Cardiac muscle cell (in vitro differentiated cells and primary cell): ENCODE measurements at regions not wholly inside any gene's neighbourhood (a gene's known extent, or its start where the extent isn't known, plus 50 kb on each side); places are given as distances from the start of the nearest gene placed in this dataset.

Source experiments
- DNase-seq, 2 donors: peaks; one replicate each; pipeline versions ENCODE4 v3.0.0 to v3.0.0-alpha.2; 2010 to 2017; ENCODE audit warnings: low read depth in 1 of 2, low spot score in 1 of 2
- H3K27ac ChIP-seq: fragments of 200-600 bp; sonication (generic); 2 replicates; pipeline ENCODE4 v1.5.1; 2016
- H3K27me3 ChIP-seq: fragments of 200-600 bp; sonication (generic); 2 replicates; pipeline ENCODE4 v1.6.0; 2016; ENCODE audit warnings: control low read depth
- H3K36me3 ChIP-seq: fragments of 200-600 bp; sonication (generic); 2 replicates; pipeline ENCODE4 v1.5.1; 2016; ENCODE audit warnings: control low read depth
- H3K4me1 ChIP-seq: fragments of 200-600 bp; sonication (generic); 2 replicates; pipeline ENCODE4 v1.8.1; 2017; ENCODE audit warnings: low read depth, mild to moderate bottlenecking, mixed run types
- H3K4me3 ChIP-seq: fragments of 200-600 bp; sonication (generic); 2 replicates; pipeline ENCODE4 v1.5.1; 2016; ENCODE audit warnings: mild to moderate bottlenecking
- H3K9me3 ChIP-seq: fragments of 200-600 bp; sonication (generic); 2 replicates; pipeline ENCODE4 v1.5.1; 2017; ENCODE audit warnings: low read depth, mild to moderate bottlenecking, control low read depth
- TF ChIP-seq, protein P1 (sequence below): IDR thresholded peaks from 2 replicates; pipeline ENCODE4 v1.5.1; 2012; ENCODE audit warnings: low read depth, mild to moderate bottlenecking, low read length

DNA sequence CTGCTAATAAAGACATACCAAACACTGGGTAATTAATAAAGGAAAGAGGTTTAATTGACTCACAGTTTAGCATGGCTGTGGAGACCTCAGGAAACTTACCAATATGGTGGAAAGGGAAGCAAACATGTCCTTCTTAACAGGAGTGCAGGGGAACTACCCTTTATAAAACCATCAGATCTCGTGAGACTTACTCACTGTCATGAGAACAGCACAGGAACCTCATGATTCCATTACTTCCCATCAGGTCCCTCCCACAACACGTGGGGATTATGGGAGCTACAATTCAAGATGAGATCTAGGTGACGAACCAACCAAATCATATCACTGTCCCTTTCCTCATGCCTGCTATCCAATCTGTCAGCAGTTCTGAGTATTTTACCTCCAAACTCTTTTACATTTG is 586.7 kb downstream of the TDRD15 start:
- Histone ChIP-seq H3K27me3 (no peaks in the 10 kb centered on the region), H3K4me3 (no peak overlapping the region), H3K9me3 (no peaks in the 10 kb centered on the region), H3K27ac (peak overlapping the region; percentile 63), H3K36me3 (no peaks in the 10 kb centered on the region), H3K4me1 (peaks cover 21% of the 10 kb centered on the region)
- no peak for DNase-seq
- TF ChIP-seq, protein P1, sequence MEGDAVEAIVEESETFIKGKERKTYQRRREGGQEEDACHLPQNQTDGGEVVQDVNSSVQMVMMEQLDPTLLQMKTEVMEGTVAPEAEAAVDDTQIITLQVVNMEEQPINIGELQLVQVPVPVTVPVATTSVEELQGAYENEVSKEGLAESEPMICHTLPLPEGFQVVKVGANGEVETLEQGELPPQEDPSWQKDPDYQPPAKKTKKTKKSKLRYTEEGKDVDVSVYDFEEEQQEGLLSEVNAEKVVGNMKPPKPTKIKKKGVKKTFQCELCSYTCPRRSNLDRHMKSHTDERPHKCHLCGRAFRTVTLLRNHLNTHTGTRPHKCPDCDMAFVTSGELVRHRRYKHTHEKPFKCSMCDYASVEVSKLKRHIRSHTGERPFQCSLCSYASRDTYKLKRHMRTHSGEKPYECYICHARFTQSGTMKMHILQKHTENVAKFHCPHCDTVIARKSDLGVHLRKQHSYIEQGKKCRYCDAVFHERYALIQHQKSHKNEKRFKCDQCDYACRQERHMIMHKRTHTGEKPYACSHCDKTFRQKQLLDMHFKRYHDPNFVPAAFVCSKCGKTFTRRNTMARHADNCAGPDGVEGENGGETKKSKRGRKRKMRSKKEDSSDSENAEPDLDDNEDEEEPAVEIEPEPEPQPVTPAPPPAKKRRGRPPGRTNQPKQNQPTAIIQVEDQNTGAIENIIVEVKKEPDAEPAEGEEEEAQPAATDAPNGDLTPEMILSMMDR, result no peak

DNA sequence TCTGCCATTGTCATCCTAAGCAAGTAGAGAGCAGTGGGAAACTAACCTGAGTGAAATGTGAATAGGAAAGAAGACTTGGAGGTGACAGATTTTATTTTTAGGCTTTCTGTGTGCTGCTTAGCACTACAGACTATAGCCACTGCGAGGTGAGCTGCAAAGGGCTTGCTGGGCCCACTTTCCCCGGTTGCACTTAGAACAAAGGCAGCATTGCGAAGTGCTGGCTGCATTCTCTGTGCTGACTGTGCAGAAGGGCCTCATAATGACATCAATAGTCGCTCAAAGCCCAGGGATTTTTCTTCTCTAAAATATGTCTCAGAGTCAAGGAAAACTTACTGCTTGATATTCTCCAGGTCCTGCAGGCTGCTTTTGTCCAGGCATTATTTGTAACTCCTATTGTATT is 592.1 kb downstream of the TDRD15 start:
- DNase-seq, result peak in 1 of 2 donors; percentile 77
- peaks cover 16% of the 10 kb centered on the region for H3K4me1 ChIP-seq

DNA sequence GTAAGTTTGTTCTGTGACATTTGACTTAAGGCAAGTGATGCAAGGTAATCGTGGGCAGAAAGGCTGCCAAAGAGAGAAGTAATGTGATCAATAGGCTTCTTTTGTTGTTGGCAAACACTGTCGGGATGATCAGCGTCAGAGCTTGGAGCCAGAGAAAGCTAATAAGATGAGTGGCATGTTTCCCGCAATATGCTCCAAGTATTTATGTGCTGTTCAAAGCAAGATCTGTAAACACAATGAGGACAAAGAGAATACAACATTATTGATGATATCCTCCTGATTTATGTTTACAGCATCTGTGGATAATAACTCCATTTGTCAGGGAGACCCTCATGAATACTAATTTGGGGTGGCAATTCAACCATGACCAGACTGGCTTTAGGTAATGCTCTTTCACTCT is 603.3 kb downstream of the TDRD15 start:
- no peak for DNase-seq
- TF ChIP-seq, protein P1, result no peak
- no peak overlapping the region for H3K27ac ChIP-seq
- no peaks in the 10 kb centered on the region for H3K9me3 ChIP-seq
- H3K27me3 ChIP-seq, result peaks cover 3% of the 10 kb centered on the region
- no peak overlapping the region for H3K4me3 ChIP-seq
- H3K4me1 ChIP-seq, result peaks cover 4% of the 10 kb centered on the region
- H3K36me3 ChIP-seq, result no peaks in the 10 kb centered on the region

More for the DNA sequence above, 592.1 kb downstream of the TDRD15 start:
- no peak overlapping the region for H3K4me3 ChIP-seq
- no peaks in the 10 kb centered on the region for H3K9me3 ChIP-seq
- TF ChIP-seq, protein P1, result no peak
- no peaks in the 10 kb centered on the region for H3K27me3 ChIP-seq
- H3K36me3 ChIP-seq, result no peaks in the 10 kb centered on the region
- H3K27ac ChIP-seq, result peak overlapping the region; percentile 29

DNA sequence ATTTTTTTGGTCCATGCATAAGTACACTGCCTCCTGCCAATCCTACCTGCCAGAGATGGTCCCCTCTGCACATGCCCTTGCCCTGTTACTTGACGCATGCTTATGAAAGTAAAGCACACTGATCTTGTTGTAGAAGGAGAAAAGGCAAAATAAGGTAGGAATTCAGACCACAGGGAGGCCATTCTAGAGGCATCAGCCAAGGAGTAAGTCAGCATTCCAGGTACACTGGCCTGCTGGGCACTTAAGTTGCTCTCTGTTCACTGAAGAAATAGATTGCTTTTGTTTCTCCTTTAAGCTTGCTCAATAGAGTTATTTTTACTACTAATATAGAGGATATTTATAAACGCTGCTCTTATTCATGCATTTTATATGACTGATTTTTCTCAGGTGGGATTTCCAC is 604.4 kb downstream of the TDRD15 start:
- TF ChIP-seq, protein P1, result no peak
- no peak overlapping the region for H3K4me3 ChIP-seq
- no peaks in the 10 kb centered on the region for H3K36me3 ChIP-seq
- H3K27ac ChIP-seq, result no peak overlapping the region
- H3K4me1 ChIP-seq, result peaks cover 4% of the 10 kb centered on the region
- H3K27me3 ChIP-seq, result peaks cover 3% of the 10 kb centered on the region
- no peak for DNase-seq
- no peaks in the 10 kb centered on the region for H3K9me3 ChIP-seq

DNA sequence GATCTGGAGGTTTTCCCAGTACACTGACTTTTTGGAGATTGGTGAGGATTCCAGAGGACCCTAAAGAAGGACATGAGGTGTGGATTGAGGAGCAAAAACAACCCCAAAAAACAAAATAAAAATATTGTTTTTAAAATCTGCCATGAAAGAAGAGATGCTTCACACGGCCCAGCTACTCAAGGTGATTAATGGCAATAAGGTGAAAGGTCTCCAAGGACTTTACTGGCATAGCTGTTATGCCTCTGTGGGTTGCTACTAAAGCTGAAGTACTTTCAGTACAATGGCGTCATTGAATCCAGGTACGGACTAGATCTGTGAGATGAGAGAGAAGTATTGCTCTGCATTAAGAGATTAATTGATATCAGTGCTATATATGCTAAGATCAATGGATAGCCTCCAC is 606.4 kb downstream of the TDRD15 start:
- no peaks in the 10 kb centered on the region for H3K9me3 ChIP-seq
- no peaks in the 10 kb centered on the region for H3K36me3 ChIP-seq
- TF ChIP-seq, protein P1, result no peak
- H3K27me3 ChIP-seq, result no peaks in the 10 kb centered on the region
- no peak overlapping the region for H3K27ac ChIP-seq
- DNase-seq, result no peak
- H3K4me1 ChIP-seq, result peaks cover 4% of the 10 kb centered on the region
- H3K4me3 ChIP-seq, result no peak overlapping the region

DNA sequence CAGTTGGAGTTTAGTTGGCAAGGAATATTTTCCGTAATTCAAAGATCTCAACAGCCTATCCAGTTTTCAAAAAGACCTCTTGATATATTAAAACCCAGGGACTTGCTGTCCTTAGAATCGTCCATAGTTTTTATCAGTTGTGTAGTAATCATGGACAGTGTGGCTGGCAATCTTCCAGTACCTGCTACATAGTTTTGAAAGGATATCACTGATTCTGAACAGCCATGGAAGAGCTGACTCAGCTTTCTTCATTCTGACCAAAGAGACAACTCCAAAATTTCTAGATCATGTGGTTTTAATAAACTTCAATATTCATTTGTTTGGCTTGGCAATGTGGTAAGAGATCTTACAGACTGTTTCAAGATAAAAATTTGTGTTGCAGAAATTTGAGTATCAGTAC is 616.7 kb downstream of the TDRD15 start:
- Histone ChIP-seq H3K4me1 (peaks cover 5% of the 10 kb centered on the region), H3K27me3 (no peaks in the 10 kb centered on the region), H3K27ac (no peak overlapping the region), H3K36me3 (no peaks in the 10 kb centered on the region), H3K4me3 (no peak overlapping the region), H3K9me3 (no peaks in the 10 kb centered on the region)
- TF ChIP-seq, protein P1, result no peak
- no peak for DNase-seq
